GM23338 (cell line): ENCODE measurements at regions not wholly inside any gene's neighbourhood (a gene's known extent, or its start where the extent isn't known, plus 50 kb on each side); places are given as distances from the start of the nearest gene placed in this dataset.

Source experiments
- CREB1 ChIP-seq: fragments of 250-450 bp; sonication (Bioruptor Pico); IDR thresholded peaks from 2 replicates; pipeline ENCODE4 v1.5.0; 2020; ENCODE audit warnings: low read depth, mild to moderate bottlenecking, moderate library complexity
- CTCF ChIP-seq, 2 experiments: fragments of 200-600 bp in 1 of 2; sonication (generic) in 1 of 2; conservative IDR thresholded peaks; 2 replicates each; pipeline versions ENCODE4 v1.5.1 to v1.6.1; 2016 to 2017; ENCODE audit warnings: antibody characterized with exemption in 2 of 2, low read depth in 2 of 2, mild to moderate bottlenecking in 2 of 2, moderate library complexity in 1 of 2
- ETS1 ChIP-seq: IDR thresholded peaks from 2 replicates; pipeline ENCODE4 v1.6.1; 2016; ENCODE audit warnings: antibody characterized with exemption
- EZH2 ChIP-seq: fragments of 200-600 bp; sonication (generic); IDR thresholded peaks from one replicate; pipeline ENCODE4 v1.8.0; 2017; ENCODE audit warnings: antibody characterized with exemption, mild to moderate bottlenecking, low read depth; ENCODE audit not compliant: unreplicated experiment
- EZH2phosphoT487 ChIP-seq: fragments of 200-600 bp; sonication (generic); IDR thresholded peaks from one replicate; pipeline ENCODE4 v1.8.1; 2018; ENCODE audit warnings: antibody characterized with exemption; ENCODE audit not compliant: unreplicated experiment
- JUNB ChIP-seq: IDR thresholded peaks from one replicate; pipeline ENCODE4 v1.6.1; 2016; ENCODE audit warnings: antibody characterized with exemption; ENCODE audit not compliant: unreplicated experiment
- NANOG ChIP-seq: IDR thresholded peaks from 2 replicates; pipeline ENCODE4 v1.6.1; 2016; ENCODE audit warnings: antibody characterized with exemption, borderline replicate concordance
- POLR2AphosphoS5 ChIP-seq: IDR thresholded peaks from 2 replicates; pipeline ENCODE4 v1.6.1; 2016; ENCODE audit warnings: antibody characterized with exemption, low read depth
- REST ChIP-seq: IDR thresholded peaks from one replicate; pipeline ENCODE4 v1.6.1; 2018; ENCODE audit warnings: antibody characterized with exemption; ENCODE audit not compliant: unreplicated experiment
- STAT1 ChIP-seq: IDR thresholded peaks from one replicate; pipeline ENCODE4 v1.6.1; 2016; ENCODE audit warnings: antibody characterized with exemption; ENCODE audit not compliant: unreplicated experiment
- ZNF114 ChIP-seq: fragments of 250-450 bp; sonication (Bioruptor Pico); IDR thresholded peaks from 2 replicates; pipeline ENCODE4 v1.5.0; 2020; ENCODE audit warnings: mild to moderate bottlenecking, moderate library complexity

- TF ChIP-seq POLR2AphosphoS5 (no peak), EZH2 (no peak), CTCF (conservative IDR thresholded peaks at IDR 0.05; ENCODE audit: low read depth in 2 of 2) (no peak), EZH2phosphoT487 (no peak), ETS1 (no peak), REST (no peak), CREB1 (CRISPR knock-in tag) (no peak), JUNB (no peak), ZNF114 (no peak), STAT1 (no peak), NANOG (no peak)
These were observed 246.9 kb upstream of the LRRC7 start for GRCh38 chr1:69320757-69321211.
